Caco-2 (cell line): ENCODE measurements at regions not wholly inside any gene's neighbourhood (a gene's known extent, or its start where the extent isn't known, plus 50 kb on each side); places are given as distances from the start of the nearest gene placed in this dataset.
"Not testable (repeated sequence)": the region's sequence is repeated elsewhere in the genome, so short reads cannot be mapped to it uniquely, and the experiment has no call there.

Source experiments
- BruUV-seq: library from RNA; stranded (reverse); fragments of 400-500 nt; replicated peaks from 2 replicates; lab custom pipeline; 2021; lab: Mats Ljungman, UMichigan
- CTCF ChIA-PET: fragments of 300-600 bp; sonication (Branson Sonifier 250); formaldehyde crosslinking; loops from one replicate; lab custom pipeline; 2022; ENCODE audit warnings: antibody characterized with exemption; lab: Charles Lee
- POLR2A ChIA-PET: fragments of 300-600 bp; sonication (Branson Sonifier 250); formaldehyde crosslinking; loops from one replicate; lab custom pipeline; 2022; ENCODE audit warnings: antibody characterized with exemption; lab: Charles Lee
- DNase-seq, 2 experiments: peaks; one replicate each; pipeline versions ENCODE4 v3.0.0 to v3.0.0-alpha.2; 2020 to 2022
- H3K27me3 ChIP-seq: replicated peaks from 2 replicates; pipeline ENCODE4 v1.6.0; 2011; ENCODE audit warnings: low read length; ENCODE audit not compliant: control insufficient read depth, insufficient read depth
- H3K36me3 ChIP-seq: 2 replicates; pipeline ENCODE4 v1.5.1; 2011; ENCODE audit warnings: low read length; ENCODE audit not compliant: control insufficient read depth, insufficient read depth
- H3K4me1 ChIP-seq: fragments of 250-450 bp; sonication (Bioruptor Pico); 2 replicates; pipeline ENCODE4 v1.5.1; 2020; ENCODE audit warnings: mild to moderate bottlenecking
- H3K4me3 ChIP-seq: 2 replicates; pipeline ENCODE4 v1.5.1; 2011; ENCODE audit warnings: low read depth, mild to moderate bottlenecking, control low read depth, low read length
- H3K9me3 ChIP-seq: fragments of 250-450 bp; sonication (Bioruptor Pico); 2 replicates; pipeline ENCODE4 v1.5.1; 2020; ENCODE audit warnings: mild to moderate bottlenecking, moderate library complexity
- H3K27ac Mint-ChIP-seq: one replicate; pipeline ENCODE4 v1.8.0; 2022; ENCODE audit warnings: mixed read lengths; ENCODE audit not compliant: unreplicated experiment
- H3K27me3 Mint-ChIP-seq: one replicate; pipeline ENCODE4 v1.8.0; 2022; ENCODE audit warnings: mixed read lengths; ENCODE audit not compliant: insufficient read depth, unreplicated experiment
- H3K36me3 Mint-ChIP-seq: one replicate; pipeline ENCODE4 v1.8.0; 2022; ENCODE audit warnings: mild to moderate bottlenecking, mixed read lengths; ENCODE audit not compliant: insufficient read depth, unreplicated experiment
- H3K4me1 Mint-ChIP-seq: one replicate; pipeline ENCODE4 v1.8.0; 2022; ENCODE audit warnings: low read depth, mixed read lengths; ENCODE audit not compliant: unreplicated experiment
- H3K4me3 Mint-ChIP-seq: one replicate; pipeline ENCODE4 v1.8.0; 2022; ENCODE audit warnings: mild to moderate bottlenecking, moderate library complexity, mixed read lengths; ENCODE audit not compliant: unreplicated experiment
- H3K9me3 Mint-ChIP-seq: one replicate; pipeline ENCODE4 v1.8.0; 2022; ENCODE audit warnings: mixed read lengths; ENCODE audit not compliant: unreplicated experiment
- intact Hi-C: fragments of 100-400 bp; cut with micrococcal nuclease; formaldehyde crosslinking; loops from one replicate; pipeline ENCODE4 v1.10.0; 2022; ENCODE audit not compliant: unreplicated experiment
- TF ChIP-seq, protein P1 (sequence below), 2 experiments: fragments of 200-600 bp in 1 of 2; IDR thresholded peaks; 1 replicate in 1 of 2; 2 replicates in 1 of 2; pipeline versions ENCODE4 v1.5.1 to v1.8.0; 2011 to 2022; ENCODE audit warnings: antibody characterized with exemption in 1 of 2, control low read depth in 1 of 2, inconsistent platforms in 1 of 2, low read depth in 1 of 2, low read length in 1 of 2, mild to moderate bottlenecking in 1 of 2, moderate library complexity in 1 of 2; ENCODE audit not compliant: insufficient read depth in 1 of 2, severe bottlenecking in 1 of 2, unreplicated experiment in 1 of 2

DNA sequence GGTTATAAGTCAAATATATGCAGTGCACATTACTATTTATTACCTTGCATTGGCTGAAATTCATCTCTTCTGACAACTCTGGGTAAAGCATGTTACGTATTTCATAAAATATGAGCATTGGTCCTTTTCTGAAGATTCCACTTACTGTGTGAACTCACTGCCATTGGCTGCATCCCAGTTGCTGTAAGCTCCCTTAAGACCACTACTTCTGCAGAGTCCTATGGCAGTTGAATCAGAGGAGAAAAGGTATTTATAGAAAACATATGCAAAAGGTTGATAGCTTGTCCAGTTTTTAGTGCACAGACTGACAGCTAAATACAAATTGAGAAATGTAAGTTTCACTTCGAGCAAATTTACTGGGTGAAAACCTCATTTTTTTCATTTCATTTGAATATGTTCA lies 394.6 kb upstream of the ARRDC3 start:
- no peaks in the 10 kb centered on the region for H3K36me3 ChIP-seq
- no peaks in the 10 kb centered on the region for H3K27me3 ChIP-seq
- H3K4me1 ChIP-seq: no peaks in the 10 kb centered on the region
- Mint-ChIP-seq H3K4me1 (no peaks in the 10 kb centered on the region), H3K4me3 (no peak overlapping the region), H3K9me3 (no peaks in the 10 kb centered on the region), H3K27ac (no peak overlapping the region), H3K36me3 (no peaks in the 10 kb centered on the region), H3K27me3 (peaks cover 9% of the 10 kb centered on the region)
- TF ChIP-seq, protein P1, sequence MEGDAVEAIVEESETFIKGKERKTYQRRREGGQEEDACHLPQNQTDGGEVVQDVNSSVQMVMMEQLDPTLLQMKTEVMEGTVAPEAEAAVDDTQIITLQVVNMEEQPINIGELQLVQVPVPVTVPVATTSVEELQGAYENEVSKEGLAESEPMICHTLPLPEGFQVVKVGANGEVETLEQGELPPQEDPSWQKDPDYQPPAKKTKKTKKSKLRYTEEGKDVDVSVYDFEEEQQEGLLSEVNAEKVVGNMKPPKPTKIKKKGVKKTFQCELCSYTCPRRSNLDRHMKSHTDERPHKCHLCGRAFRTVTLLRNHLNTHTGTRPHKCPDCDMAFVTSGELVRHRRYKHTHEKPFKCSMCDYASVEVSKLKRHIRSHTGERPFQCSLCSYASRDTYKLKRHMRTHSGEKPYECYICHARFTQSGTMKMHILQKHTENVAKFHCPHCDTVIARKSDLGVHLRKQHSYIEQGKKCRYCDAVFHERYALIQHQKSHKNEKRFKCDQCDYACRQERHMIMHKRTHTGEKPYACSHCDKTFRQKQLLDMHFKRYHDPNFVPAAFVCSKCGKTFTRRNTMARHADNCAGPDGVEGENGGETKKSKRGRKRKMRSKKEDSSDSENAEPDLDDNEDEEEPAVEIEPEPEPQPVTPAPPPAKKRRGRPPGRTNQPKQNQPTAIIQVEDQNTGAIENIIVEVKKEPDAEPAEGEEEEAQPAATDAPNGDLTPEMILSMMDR (IDR thresholded peaks at IDR 0.05; ENCODE audit: insufficient read depth in 1 of 2, low read depth in 1 of 2, low read length in 1 of 2, severe bottlenecking in 1 of 2, unreplicated experiment in 1 of 2): no peak
- ChIA-PET CTCF (no interaction called here), POLR2A (no interaction called here)
- H3K4me3 ChIP-seq: no peak overlapping the region
- no TSS peak for BruUV-seq
- DNase-seq: no peak
- intact Hi-C loops: no loop called here
- H3K9me3 ChIP-seq: no peaks in the 10 kb centered on the region

- Mint-ChIP-seq H3K27ac (no peak overlapping the region), H3K4me1 (no peaks in the 10 kb centered on the region), H3K4me3 (no peak overlapping the region), H3K9me3 (no peaks in the 10 kb centered on the region), H3K27me3 (peaks cover 9% of the 10 kb centered on the region), H3K36me3 (no peaks in the 10 kb centered on the region)
- Histone ChIP-seq H3K27me3 (no peaks in the 10 kb centered on the region), H3K4me1 (no peaks in the 10 kb centered on the region), H3K9me3 (no peaks in the 10 kb centered on the region), H3K36me3 (no peaks in the 10 kb centered on the region), H3K4me3 (no peak overlapping the region)
- no TSS peak for BruUV-seq
- intact Hi-C loops: no loop called here
- ChIA-PET CTCF (no interaction called here), POLR2A (no interaction called here)
- TF ChIP-seq, protein P1 (IDR thresholded peaks at IDR 0.05; ENCODE audit: insufficient read depth in 1 of 2, low read depth in 1 of 2, low read length in 1 of 2, severe bottlenecking in 1 of 2, unreplicated experiment in 1 of 2): no peak
- no peak for DNase-seq
These were observed 393.1 kb upstream of the ARRDC3 start for GRCh38 chr5:91776249-91776648.

DNA sequence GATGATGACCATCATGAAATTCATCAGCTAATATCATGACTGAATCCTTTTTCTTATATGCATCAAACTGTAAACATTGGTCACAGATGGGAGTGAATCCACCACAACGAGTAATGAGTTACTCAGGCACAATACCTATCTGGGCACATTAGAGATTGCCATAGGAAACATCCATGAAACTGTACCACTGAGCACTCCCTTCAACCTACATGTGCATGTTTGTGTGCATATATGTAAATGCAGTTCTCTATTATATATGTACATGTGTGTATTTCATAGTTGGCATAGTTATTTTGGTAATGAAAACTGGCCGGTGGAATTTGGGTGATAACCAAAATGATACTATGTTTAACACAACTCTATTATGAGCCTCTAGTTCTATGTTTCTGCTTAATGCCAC lies 387.3 kb upstream of the ARRDC3 start:
- Mint-ChIP-seq H3K4me3 (no peak overlapping the region), H3K9me3 (no peaks in the 10 kb centered on the region), H3K27me3 (peaks cover 8% of the 10 kb centered on the region), H3K36me3 (no peaks in the 10 kb centered on the region), H3K4me1 (no peaks in the 10 kb centered on the region), H3K27ac (no peak overlapping the region)
- ChIA-PET CTCF (no interaction called here), POLR2A (no interaction called here)
- no TSS peak for BruUV-seq
- Histone ChIP-seq H3K27me3 (no peaks in the 10 kb centered on the region), H3K36me3 (no peaks in the 10 kb centered on the region), H3K4me1 (no peaks in the 10 kb centered on the region), H3K4me3 (no peak overlapping the region), H3K9me3 (no peaks in the 10 kb centered on the region)
- DNase-seq: no peak
- TF ChIP-seq, protein P1 (IDR thresholded peaks at IDR 0.05; ENCODE audit: insufficient read depth in 1 of 2, low read depth in 1 of 2, low read length in 1 of 2, severe bottlenecking in 1 of 2, unreplicated experiment in 1 of 2): no peak
- intact Hi-C loops: no loop called here

- H3K9me3 Mint-ChIP-seq, H3K27me3 Mint-ChIP-seq, intact Hi-C loops, H3K4me3 Mint-ChIP-seq, H3K4me1 Mint-ChIP-seq, H3K27me3 ChIP-seq, H3K36me3 Mint-ChIP-seq, BruUV-seq, H3K4me3 ChIP-seq, POLR2A ChIA-PET, H3K9me3 ChIP-seq, CTCF ChIA-PET, H3K36me3 ChIP-seq, H3K4me1 ChIP-seq, DNase-seq, H3K27ac Mint-ChIP-seq: not testable (repeated sequence)
These were observed 374.3 kb upstream of the ARRDC3 start for GRCh38 chr5:91757383-91757782.
